ENCODE measurements at regions not wholly inside any gene's neighbourhood (a gene's known extent, or its start where the extent isn't known, plus 50 kb on each side); places are given as distances from the start of the nearest gene placed in this dataset.

GRCh38 chr5:109597893-109598292 is 91.8 kb upstream of the MAN2A1 start:
- CTCF ChIA-PET: no interaction called here
- Mint-ChIP-seq H3K27ac (no peak overlapping the region), H3K4me3 (no peak overlapping the region), H3K27me3 (peaks cover 23% of the 10 kb centered on the region), H3K4me1 (no peaks in the 10 kb centered on the region), H3K9me3 (ENCODE audit: insufficient read depth) (no peaks in the 10 kb centered on the region)
- Histone ChIP-seq H3K4me3 (ENCODE audit: control extremely low read depth in 1 of 5, extremely low read depth in 1 of 5, insufficient read depth in 1 of 5, low read depth in 2 of 5, low read length in 4 of 5) (no peak overlapping the region), H4K20me1 (ENCODE audit: control insufficient read depth, insufficient read depth, low read length, poor library complexity, severe bottlenecking) (no peaks in the 10 kb centered on the region), H2AFZ (ENCODE audit: insufficient read depth, low read depth, low read length, poor library complexity, severe bottlenecking) (no peak overlapping the region), H3K36me3 (replicated peaks in 1 of 2; ENCODE audit: control extremely low read depth in 1 of 2, control insufficient read depth in 1 of 2, extremely low read depth in 1 of 2, insufficient read depth in 2 of 2, low read length in 1 of 2) (no peaks in the 10 kb centered on the region), H3K27me3 (replicated peaks in 1 of 4; ENCODE audit: control extremely low read depth in 1 of 4, control insufficient read depth in 3 of 4, insufficient read depth in 4 of 4, low read length in 3 of 4) (no peaks in the 10 kb centered on the region), H3K9ac (ENCODE audit: low read length) (no peak overlapping the region), H3K27ac (ENCODE audit: low read length in 2 of 2) (no peak overlapping the region), H3K4me2 (replicated peaks; ENCODE audit: low read depth, low read length, poor library complexity, severe bottlenecking) (no peak overlapping the region), H3K79me2 (ENCODE audit: control insufficient read depth, insufficient read depth, low read length) (no peaks in the 10 kb centered on the region), H3K4me1 (ENCODE audit: control insufficient read depth in 2 of 2, insufficient read depth in 2 of 2, low read length in 2 of 2) (no peaks in the 10 kb centered on the region), H3K9me3 (ENCODE audit: control extremely low read depth in 1 of 3, control insufficient read depth in 2 of 3, insufficient read depth in 1 of 3, low read length in 2 of 3) (no peaks in the 10 kb centered on the region)
- intact Hi-C loops (cut with micrococcal nuclease): no loop called here
- no peak for ATAC-seq (ENCODE audit: low read depth)
- no peak for DNase-seq
- WGBS (ENCODE audit: insufficient coverage): 97% methylated on average over 3 of the region's 4 CpGs
- TF ChIP-seq EZH2 (IDR thresholded peaks at IDR 0.05; ENCODE audit: borderline replicate concordance, insufficient read depth, low read depth, low read length, poor library complexity, severe bottlenecking) (no peak), CTCF (IDR thresholded peaks at IDR 0.05) (no peak)
- POLR2A ChIA-PET: no interaction called here

- no peaks in the 10 kb centered on the region for H3K9me3 ChIP-seq (ENCODE audit: control extremely low read depth in 1 of 3, control insufficient read depth in 2 of 3, insufficient read depth in 1 of 3, low read length in 2 of 3)
- no peaks in the 10 kb centered on the region for H3K79me2 ChIP-seq (ENCODE audit: control insufficient read depth, insufficient read depth, low read length)
- ATAC-seq (ENCODE audit: low read depth) (no peak), DNase-seq (no peak)
- no peak overlapping the region for H3K4me2 ChIP-seq (replicated peaks; ENCODE audit: low read depth, low read length, poor library complexity, severe bottlenecking)
- no peak overlapping the region for H3K27ac Mint-ChIP-seq
- peaks cover 10% of the 10 kb centered on the region for H3K27me3 Mint-ChIP-seq
- no peak overlapping the region for H3K9ac ChIP-seq (ENCODE audit: low read length)
- no peaks in the 10 kb centered on the region for H3K4me1 Mint-ChIP-seq
- ChIA-PET POLR2A (no interaction called here), CTCF (no interaction called here)
- no peak overlapping the region for H2AFZ ChIP-seq (ENCODE audit: insufficient read depth, low read depth, low read length, poor library complexity, severe bottlenecking)
- H3K4me3 Mint-ChIP-seq: no peak overlapping the region
- TF ChIP-seq EZH2 (IDR thresholded peaks at IDR 0.05; ENCODE audit: borderline replicate concordance, insufficient read depth, low read depth, low read length, poor library complexity, severe bottlenecking) (no peak), CTCF (IDR thresholded peaks at IDR 0.05) (no peak)
- no peak overlapping the region for H3K4me3 ChIP-seq (ENCODE audit: control extremely low read depth in 1 of 5, extremely low read depth in 1 of 5, insufficient read depth in 1 of 5, low read depth in 2 of 5, low read length in 4 of 5)
- no peaks in the 10 kb centered on the region for H3K36me3 ChIP-seq (replicated peaks in 1 of 2; ENCODE audit: control extremely low read depth in 1 of 2, control insufficient read depth in 1 of 2, extremely low read depth in 1 of 2, insufficient read depth in 2 of 2, low read length in 1 of 2)
- no peaks in the 10 kb centered on the region for H4K20me1 ChIP-seq (ENCODE audit: control insufficient read depth, insufficient read depth, low read length, poor library complexity, severe bottlenecking)
- no peaks in the 10 kb centered on the region for H3K4me1 ChIP-seq (ENCODE audit: control insufficient read depth in 2 of 2, insufficient read depth in 2 of 2, low read length in 2 of 2)
- H3K27me3 ChIP-seq (replicated peaks in 1 of 4; ENCODE audit: control extremely low read depth in 1 of 4, control insufficient read depth in 3 of 4, insufficient read depth in 4 of 4, low read length in 3 of 4): no peaks in the 10 kb centered on the region
- no peak overlapping the region for H3K27ac ChIP-seq (ENCODE audit: low read length in 2 of 2)
- intact Hi-C loops (cut with micrococcal nuclease): no loop called here
- no peaks in the 10 kb centered on the region for H3K9me3 Mint-ChIP-seq (ENCODE audit: insufficient read depth)
- WGBS (ENCODE audit: insufficient coverage): 57% methylated on average over 1 of the region's 3 CpGs
These were observed 95.5 kb upstream of the MAN2A1 start for GRCh38 chr5:109594217-109594616.

Measured in B cell (primary cell).